ENCODE measurements at regions not wholly inside any gene's neighbourhood (a gene's known extent, or its start where the extent isn't known, plus 50 kb on each side); places are given as distances from the start of the nearest gene placed in this dataset.

DNA sequence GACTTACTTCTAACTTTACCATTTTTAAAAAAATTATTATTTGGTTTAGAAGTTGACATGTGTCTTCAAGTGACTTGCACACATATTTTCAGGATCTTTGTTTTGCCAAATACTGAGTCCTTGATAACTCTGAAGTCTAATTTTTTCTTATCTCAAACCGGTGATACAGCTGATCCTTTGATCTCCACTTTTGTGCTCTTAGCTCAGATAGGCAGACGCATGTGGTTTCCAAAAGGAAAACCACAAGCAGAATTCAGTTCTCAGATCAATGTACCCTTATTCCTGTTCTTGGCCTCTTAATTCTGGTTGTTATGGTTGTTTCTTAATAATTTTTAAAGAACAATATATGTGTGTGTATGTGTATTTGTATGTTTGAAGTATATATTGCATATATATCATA lies 238.3 kb upstream of the EDIL3 start:
- Histone ChIP-seq H3K4me1 (no peaks in the 10 kb centered on the region), H3K27me3 (no peaks in the 10 kb centered on the region), H3K4me3 (no peak overlapping the region), H3K36me3 (no peaks in the 10 kb centered on the region), H3K27ac (no peak overlapping the region), H3K9me3 (no peaks in the 10 kb centered on the region)
- no peak for DNase-seq
- ATAC-seq = no peak
- TF ChIP-seq CTCF (IDR thresholded peaks at IDR 0.05) = no peak
- 19 to 24% methylated on average over 2 of the region's 2 CpGs for WGBS, 2 donors
- intact Hi-C loops (cut with DNase I) = no loop called here

GRCh38 chr5:84622461-84622860 lies 237.8 kb upstream of the EDIL3 start:
- intact Hi-C loops (cut with DNase I) = no loop called here
- Histone ChIP-seq H3K4me3 (no peak overlapping the region), H3K27me3 (no peaks in the 10 kb centered on the region), H3K36me3 (no peaks in the 10 kb centered on the region), H3K27ac (no peak overlapping the region), H3K9me3 (no peaks in the 10 kb centered on the region), H3K4me1 (no peaks in the 10 kb centered on the region)
- DNase-seq (no peak), ATAC-seq (no peak)
- TF ChIP-seq CTCF (IDR thresholded peaks at IDR 0.05) = no peak
- WGBS, 2 donors = 77 to 85% methylated on average over 3 of the region's 3 CpGs

- Histone ChIP-seq H3K27ac (no peak overlapping the region), H3K36me3 (no peaks in the 10 kb centered on the region), H3K4me3 (no peak overlapping the region), H3K9me3 (no peaks in the 10 kb centered on the region), H3K27me3 (no peaks in the 10 kb centered on the region), H3K4me1 (no peaks in the 10 kb centered on the region)
- intact Hi-C loops (cut with DNase I) = no loop called here
- ATAC-seq (no peak), DNase-seq (no peak)
- TF ChIP-seq CTCF (IDR thresholded peaks at IDR 0.05) = no peak
- 37 to 42% methylated on average over 1 of the region's 1 CpG for WGBS, 2 donors
Measured at GRCh38 chr5:84618262-84618661, 233.6 kb upstream of the EDIL3 start.

DNA sequence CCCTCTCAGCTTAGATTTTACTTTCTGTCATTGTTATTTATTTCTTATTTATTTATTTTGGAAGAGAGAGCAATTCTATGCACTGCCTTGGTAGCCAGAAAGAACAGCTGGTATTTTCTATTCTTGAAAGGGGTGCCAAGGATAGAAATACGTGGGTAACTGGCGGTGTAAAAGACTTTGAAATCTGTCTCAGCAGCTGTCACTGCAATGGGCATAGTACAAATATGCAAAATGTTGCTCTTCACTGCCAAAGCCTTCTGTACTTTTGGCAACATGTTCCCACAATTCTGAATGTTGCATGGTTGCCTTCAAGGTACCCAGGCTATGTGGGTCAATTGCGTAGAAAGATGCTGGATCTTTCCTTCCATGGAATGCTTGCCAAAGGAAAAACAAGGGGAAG lies 230.2 kb upstream of the EDIL3 start:
- no peak for ATAC-seq
- no peak for DNase-seq

More for the DNA sequence above, 230.2 kb upstream of the EDIL3 start:
- Histone ChIP-seq H3K36me3 (no peaks in the 10 kb centered on the region), H3K4me1 (no peaks in the 10 kb centered on the region), H3K4me3 (no peak overlapping the region), H3K9me3 (no peaks in the 10 kb centered on the region), H3K27ac (no peak overlapping the region), H3K27me3 (no peaks in the 10 kb centered on the region)
- WGBS, 2 donors = 81 to 84% methylated on average over 3 of the region's 3 CpGs
- intact Hi-C loops (cut with DNase I) = no loop called here
- TF ChIP-seq CTCF (IDR thresholded peaks at IDR 0.05) = no peak
